HUES64 (cell line): ENCODE measurements at regions not wholly inside any gene's neighbourhood (a gene's known extent, or its start where the extent isn't known, plus 50 kb on each side); places are given as distances from the start of the nearest gene placed in this dataset.

Experiments used
- H3K27ac ChIP-seq: 2 replicates; pipeline ENCODE4 v1.7.0; 2013; ENCODE audit warnings: low read depth, low read length, inconsistent platforms
- H3K27me3 ChIP-seq: 2 replicates; pipeline ENCODE4 v1.6.1; 2013; ENCODE audit warnings: mild to moderate bottlenecking, low read length; ENCODE audit not compliant: insufficient read depth
- H3K36me3 ChIP-seq: 2 replicates; pipeline ENCODE4 v1.6.1; 2013; ENCODE audit warnings: mild to moderate bottlenecking, low read length; ENCODE audit not compliant: insufficient read depth
- H3K4me1 ChIP-seq: 2 replicates; pipeline ENCODE4 v1.6.1; 2013; ENCODE audit warnings: mild to moderate bottlenecking, low read length, moderate library complexity; ENCODE audit not compliant: insufficient read depth
- H3K4me3 ChIP-seq: 2 replicates; pipeline ENCODE4 v1.5.1; 2013; ENCODE audit warnings: mild to moderate bottlenecking, low read length, moderate library complexity
- H3K9ac ChIP-seq: 2 replicates; pipeline ENCODE4 v1.6.1; 2013; ENCODE audit warnings: mild to moderate bottlenecking, low read depth, low read length
- H3K9me3 ChIP-seq: 2 replicates; pipeline ENCODE4 v1.6.1; 2013; ENCODE audit warnings: low read depth, low read length; ENCODE audit not compliant: insufficient read depth
- WGBS: fragments of 150-250, 120-280 bp; methylation state at CpG from one replicate; pipeline ENCODE4 v1.1.7; 2013; ENCODE audit warnings: missing lambda C conversion rate; 5-methylcytosine and 5-hydroxymethylcytosine counted together

DNA sequence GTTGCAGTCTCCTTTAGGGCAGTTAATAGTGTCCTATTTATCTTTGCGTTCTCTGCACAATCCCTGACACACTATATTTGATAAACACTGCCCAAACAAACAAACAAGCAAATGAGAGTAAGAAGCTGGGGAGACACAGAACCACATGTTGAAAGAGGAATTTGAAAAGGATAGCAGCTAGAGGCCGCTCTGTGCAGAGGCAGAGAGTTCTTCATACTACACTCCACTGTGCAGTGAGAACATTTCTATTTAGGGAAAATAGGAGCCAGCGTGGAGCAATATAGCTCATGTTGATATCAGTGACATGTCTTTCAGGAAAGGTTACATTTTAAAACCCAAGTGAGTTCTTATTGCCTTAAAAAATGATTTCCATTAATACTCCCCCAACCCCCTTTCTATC, 140.3 kb upstream of the SEL1L start:
- Histone ChIP-seq H3K4me1 (no peaks in the 10 kb centered on the region), H3K9ac (no peak overlapping the region), H3K9me3 (0 out of 2 replicates have a peak, but pooled peaks cover 4% of the 10 kb centered on the region), H3K27ac (no peak overlapping the region), H3K4me3 (no peak overlapping the region), H3K27me3 (peaks cover 48% of the 10 kb centered on the region), H3K36me3 (no peaks in the 10 kb centered on the region)
- WGBS: 63% methylated on average over 2 of the region's 3 CpGs

DNA sequence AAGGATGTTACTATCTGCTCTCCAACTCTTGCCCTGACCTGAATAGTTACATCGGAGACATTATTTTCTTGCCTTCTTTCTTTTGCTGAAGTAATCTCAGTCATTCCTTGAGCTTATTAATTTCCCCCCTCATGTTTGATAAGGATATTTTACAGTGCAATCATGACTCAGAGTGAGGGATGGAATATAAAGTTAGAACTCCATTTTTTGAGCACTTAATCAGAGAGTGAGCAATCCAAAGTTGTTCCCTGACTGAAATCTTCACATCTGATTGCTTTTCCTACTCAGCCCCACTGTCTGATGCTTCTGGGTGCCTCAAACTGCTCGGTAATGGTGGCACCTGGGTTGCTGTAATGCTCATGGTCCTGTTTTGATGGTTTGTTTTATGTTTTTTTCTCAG, 142.7 kb upstream of the SEL1L start:
- Histone ChIP-seq H3K4me3 (no peak overlapping the region), H3K27me3 (peaks cover 72% of the 10 kb centered on the region), H3K36me3 (no peaks in the 10 kb centered on the region), H3K27ac (no peak overlapping the region), H3K9me3 (no peaks in the 10 kb centered on the region), H3K4me1 (peaks cover 17% of the 10 kb centered on the region), H3K9ac (no peak overlapping the region)
- 94% methylated on average over 2 of the region's 2 CpGs for WGBS

DNA sequence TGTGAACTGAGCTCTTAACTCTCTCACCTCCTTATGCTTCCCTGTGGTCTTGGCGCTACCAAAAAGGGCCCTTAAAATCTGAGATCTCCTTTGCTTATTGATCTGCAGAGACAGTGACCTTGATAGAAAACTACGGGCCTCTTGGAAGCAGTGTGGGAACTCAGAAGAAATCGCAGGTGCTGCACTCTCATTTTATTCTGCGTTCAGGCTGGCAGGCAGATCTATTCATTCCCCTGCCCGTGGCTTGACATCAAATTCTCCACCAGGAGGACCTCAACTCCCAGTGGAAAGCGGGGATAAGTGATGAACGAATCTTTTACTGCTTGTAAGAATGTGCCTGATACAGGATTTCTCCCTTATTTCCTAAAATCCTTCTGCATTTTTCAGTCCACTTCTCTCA, 143.2 kb upstream of the SEL1L start:
- H3K4me3 ChIP-seq: no peak overlapping the region
- H3K27me3 ChIP-seq: peaks cover 77% of the 10 kb centered on the region
- H3K36me3 ChIP-seq: no peaks in the 10 kb centered on the region
- H3K9me3 ChIP-seq: no peaks in the 10 kb centered on the region
- 93% methylated on average over 7 of the region's 7 CpGs for WGBS
- H3K27ac ChIP-seq: no peak overlapping the region
- peaks cover 22% of the 10 kb centered on the region for H3K4me1 ChIP-seq
- H3K9ac ChIP-seq: no peak overlapping the region

DNA sequence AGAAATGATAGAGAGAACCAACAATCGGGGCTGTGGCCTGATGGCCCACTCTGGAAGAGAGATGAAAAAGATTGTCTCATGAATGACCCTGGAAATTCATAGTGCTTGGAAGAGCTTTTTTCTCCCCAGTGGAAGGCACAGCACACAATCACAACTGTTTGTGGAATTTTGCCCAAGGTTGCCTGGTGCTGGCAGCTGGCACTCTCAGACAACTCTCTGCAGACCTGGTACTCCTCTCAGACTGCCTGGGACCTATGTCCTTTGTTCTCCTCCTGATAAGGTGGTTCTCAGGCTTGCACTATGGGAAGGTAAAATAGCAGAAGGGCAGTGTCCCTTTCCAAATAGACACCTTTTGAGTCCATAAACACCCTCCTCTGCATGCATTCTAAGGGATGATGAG, 144.1 kb upstream of the SEL1L start:
- Histone ChIP-seq H3K27ac (no peak overlapping the region), H3K9me3 (no peaks in the 10 kb centered on the region), H3K27me3 (peaks cover 84% of the 10 kb centered on the region), H3K9ac (no peak overlapping the region), H3K36me3 (no peaks in the 10 kb centered on the region), H3K4me3 (no peak overlapping the region), H3K4me1 (peaks cover 30% of the 10 kb centered on the region)
- WGBS: 100% methylated on average over 1 of the region's 1 CpG

DNA sequence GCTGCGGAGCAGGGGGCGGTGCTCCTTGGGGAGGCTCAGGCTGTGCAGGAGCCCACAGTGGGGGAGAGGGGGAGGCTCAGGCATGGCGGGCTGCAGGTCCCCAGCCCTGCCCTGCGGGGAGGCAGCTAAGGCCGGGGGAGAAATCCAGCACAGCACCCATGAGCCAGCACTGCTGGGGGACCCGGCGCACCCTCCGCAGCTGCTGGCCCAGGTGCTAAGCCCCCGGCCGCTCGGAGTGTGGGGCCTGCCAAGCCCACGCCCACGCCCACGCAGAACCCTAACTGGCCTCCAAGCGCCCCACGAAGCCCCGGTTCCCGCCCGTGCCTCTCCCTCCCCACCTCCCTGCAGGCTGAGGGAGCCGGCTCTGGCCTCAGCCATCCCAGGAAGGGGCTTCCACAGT, 145.6 kb upstream of the SEL1L start:
- H3K4me1 ChIP-seq: peaks cover 33% of the 10 kb centered on the region
- 97% methylated on average over 20 of the region's 20 CpGs for WGBS
- no peak overlapping the region for H3K9ac ChIP-seq
- H3K27me3 ChIP-seq: peaks cover 94% of the 10 kb centered on the region
- H3K36me3 ChIP-seq: no peaks in the 10 kb centered on the region
- no peaks in the 10 kb centered on the region for H3K9me3 ChIP-seq
- no peak overlapping the region for H3K4me3 ChIP-seq
- no peak overlapping the region for H3K27ac ChIP-seq

DNA sequence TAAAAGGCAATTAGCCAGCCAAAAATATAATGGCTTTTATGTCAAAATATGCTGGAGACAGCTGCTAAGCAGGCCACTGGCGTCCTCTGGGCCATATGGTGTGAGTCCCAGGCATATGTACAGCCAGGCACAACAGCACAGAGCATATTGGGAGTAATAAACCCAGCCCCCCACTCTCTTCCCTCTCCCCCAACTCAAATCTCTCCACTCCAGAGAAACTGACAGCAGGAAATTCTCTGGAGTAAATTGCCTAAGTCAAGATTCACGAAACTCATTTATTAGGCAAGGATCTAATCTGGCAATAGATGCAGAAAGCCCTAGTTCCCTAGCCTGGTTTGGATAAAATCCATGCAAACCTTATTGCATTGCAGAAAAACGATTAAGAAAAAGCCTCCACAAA, 147.9 kb upstream of the SEL1L start:
- no peaks in the 10 kb centered on the region for H3K9me3 ChIP-seq
- 71% methylated on average over 3 of the region's 3 CpGs for WGBS
- H3K9ac ChIP-seq: no peak overlapping the region
- no peaks in the 10 kb centered on the region for H3K36me3 ChIP-seq
- H3K27me3 ChIP-seq: peaks cover 88% of the 10 kb centered on the region
- H3K4me3 ChIP-seq: no peak overlapping the region
- no peak overlapping the region for H3K27ac ChIP-seq
- peaks cover 33% of the 10 kb centered on the region for H3K4me1 ChIP-seq

DNA sequence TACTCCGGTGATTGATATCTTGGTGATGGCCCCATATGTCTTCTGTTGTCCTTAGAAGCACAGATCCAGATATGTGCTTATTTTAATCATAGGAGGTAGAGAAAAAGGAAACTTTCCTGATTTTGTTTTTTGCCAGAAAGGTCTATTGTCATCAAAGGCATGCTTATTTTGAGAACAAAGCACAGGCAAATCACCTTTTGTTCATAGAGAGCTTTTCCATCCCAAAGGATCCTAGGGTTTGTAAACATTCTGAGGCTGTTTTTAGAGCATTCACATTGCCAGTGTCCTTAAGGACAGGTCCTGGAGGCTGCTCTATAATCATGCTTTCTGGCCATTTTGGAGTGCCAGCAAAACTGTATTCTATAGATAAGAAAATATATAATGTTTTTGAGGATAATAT, 148.5 kb upstream of the SEL1L start:
- WGBS: 57% methylated on average over 1 of the region's 1 CpG
- Histone ChIP-seq H3K9me3 (no peaks in the 10 kb centered on the region), H3K36me3 (no peaks in the 10 kb centered on the region), H3K9ac (no peak overlapping the region), H3K4me3 (no peak overlapping the region), H3K4me1 (peaks cover 33% of the 10 kb centered on the region), H3K27ac (no peak overlapping the region), H3K27me3 (peaks cover 87% of the 10 kb centered on the region)

DNA sequence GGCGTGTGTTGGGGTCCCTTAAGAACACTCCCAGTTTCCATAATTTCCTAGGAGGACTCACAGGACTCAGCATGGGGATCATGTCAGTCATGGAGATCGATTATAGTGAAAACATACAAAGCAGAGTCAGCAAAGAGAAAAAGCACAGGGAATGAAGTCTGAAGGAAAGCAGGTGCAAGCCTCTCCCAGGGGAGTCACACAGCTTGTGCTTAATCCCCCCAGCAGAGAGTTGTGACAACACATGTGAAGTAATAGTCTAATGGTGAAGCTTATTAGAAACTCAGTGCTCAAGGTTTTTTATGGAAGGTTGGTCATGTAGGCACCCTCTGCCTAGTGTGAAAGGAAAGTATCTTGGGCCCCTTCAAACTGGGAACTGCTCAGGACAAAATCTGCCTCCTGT, 149.0 kb upstream of the SEL1L start:
- 75% methylated on average over 2 of the region's 2 CpGs for WGBS
- peaks cover 82% of the 10 kb centered on the region for H3K27me3 ChIP-seq
- no peak overlapping the region for H3K27ac ChIP-seq
- H3K9ac ChIP-seq: no peak overlapping the region
- no peak overlapping the region for H3K4me3 ChIP-seq
- H3K36me3 ChIP-seq: no peaks in the 10 kb centered on the region
- H3K4me1 ChIP-seq: peaks cover 33% of the 10 kb centered on the region
- no peaks in the 10 kb centered on the region for H3K9me3 ChIP-seq

DNA sequence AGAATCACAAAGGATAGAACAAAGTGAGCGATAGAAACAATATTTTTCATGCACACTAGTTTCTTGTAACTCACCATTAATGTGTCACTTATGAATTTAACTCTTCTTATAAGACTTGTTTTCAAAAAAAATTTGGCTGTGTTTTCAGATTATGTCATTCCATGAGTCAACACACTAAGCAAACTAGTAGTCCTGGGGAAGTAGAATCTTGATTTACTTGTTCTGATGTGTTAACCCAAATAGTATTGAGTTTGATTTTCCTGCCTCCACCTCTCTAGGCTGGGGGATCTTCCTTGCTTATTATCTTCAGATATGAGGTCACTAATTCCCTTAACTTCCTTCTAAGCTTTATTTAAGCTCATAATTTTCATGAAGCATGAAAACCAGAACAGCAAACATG, 151.0 kb upstream of the SEL1L start:
- WGBS: 100% methylated on average over 1 of the region's 1 CpG

DNA sequence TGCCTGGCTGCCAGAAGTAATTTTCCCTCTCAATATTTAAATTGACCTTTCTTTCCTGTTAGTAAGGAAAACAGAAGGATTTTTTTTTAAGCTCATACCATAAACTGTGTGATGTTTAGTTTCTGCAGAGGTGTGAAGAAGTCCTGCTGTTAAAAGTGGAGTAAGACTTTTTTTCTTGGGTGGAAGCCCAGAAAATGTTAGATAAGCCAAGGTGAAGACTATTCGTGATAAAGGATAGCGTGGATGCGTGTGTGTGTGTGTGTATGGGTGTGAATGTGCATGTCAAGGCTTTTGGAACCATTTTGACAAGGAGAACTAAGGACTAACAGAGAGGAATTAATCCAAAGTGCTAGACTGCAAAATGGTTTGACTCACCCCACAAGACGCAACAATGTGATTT, 152.9 kb upstream of the SEL1L start:
- no peak overlapping the region for H3K4me3 ChIP-seq
- no peak overlapping the region for H3K9ac ChIP-seq
- H3K36me3 ChIP-seq: no peaks in the 10 kb centered on the region
- WGBS: 76% methylated on average over 4 of the region's 4 CpGs
- no peaks in the 10 kb centered on the region for H3K9me3 ChIP-seq
- H3K27ac ChIP-seq: no peak overlapping the region
- H3K27me3 ChIP-seq: peaks cover 44% of the 10 kb centered on the region
- peaks cover 14% of the 10 kb centered on the region for H3K4me1 ChIP-seq

More for the DNA sequence above, 151.0 kb upstream of the SEL1L start:
- Histone ChIP-seq H3K36me3 (no peaks in the 10 kb centered on the region), H3K27me3 (peaks cover 62% of the 10 kb centered on the region), H3K27ac (no peak overlapping the region), H3K9me3 (no peaks in the 10 kb centered on the region), H3K9ac (no peak overlapping the region), H3K4me1 (peaks cover 32% of the 10 kb centered on the region), H3K4me3 (no peak overlapping the region)

DNA sequence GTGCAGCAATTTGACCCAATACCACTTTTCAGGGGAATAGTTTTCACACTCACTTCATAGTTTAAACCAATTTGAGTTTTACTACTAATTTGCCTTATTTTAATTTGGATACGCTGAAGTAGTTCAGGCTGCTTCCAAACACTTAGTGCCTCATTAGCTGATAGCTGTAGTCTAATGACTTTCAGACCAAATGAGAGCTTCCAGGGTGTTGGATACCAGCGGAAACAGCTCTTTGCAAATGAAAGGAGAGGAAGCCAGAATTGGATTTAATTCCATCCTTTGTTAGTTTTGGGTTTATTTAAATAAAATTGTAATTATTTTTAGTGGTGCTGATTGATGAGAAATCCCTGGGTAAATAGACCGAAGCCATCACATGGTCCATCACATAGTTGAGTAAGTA, 158.3 kb upstream of the SEL1L start:
- peaks cover 1% of the 10 kb centered on the region; the same call in 1 of the 2 replicates for H3K27me3 ChIP-seq
- H3K36me3 ChIP-seq: no peaks in the 10 kb centered on the region
- no peaks in the 10 kb centered on the region for H3K9me3 ChIP-seq
- H3K4me3 ChIP-seq: no peak overlapping the region
- 84% methylated on average over 3 of the region's 3 CpGs for WGBS
- no peaks in the 10 kb centered on the region for H3K4me1 ChIP-seq
- no peak overlapping the region for H3K9ac ChIP-seq
- no peak overlapping the region for H3K27ac ChIP-seq

DNA sequence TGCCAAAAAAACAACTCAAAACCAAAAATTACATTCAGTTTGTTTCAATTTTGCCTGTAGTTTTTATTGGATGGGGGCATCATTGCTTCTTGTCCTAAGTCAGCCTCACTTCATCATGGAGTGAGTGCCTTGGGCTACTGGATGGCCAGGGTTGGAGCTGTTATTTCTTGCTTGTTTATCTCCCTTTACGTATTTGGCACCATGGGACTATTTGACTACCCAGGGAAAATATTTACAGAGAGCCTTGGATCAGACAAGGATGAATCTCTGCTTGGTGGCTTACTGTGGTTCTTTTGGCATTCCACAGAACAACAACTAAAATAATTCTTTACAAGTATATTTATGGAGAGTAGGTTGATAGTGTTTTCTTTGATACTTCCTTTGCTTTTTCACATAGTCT, 160.8 kb upstream of the SEL1L start:
- Histone ChIP-seq H3K9ac (no peak overlapping the region), H3K4me3 (no peak overlapping the region), H3K27me3 (no peaks in the 10 kb centered on the region), H3K9me3 (no peaks in the 10 kb centered on the region), H3K27ac (no peak overlapping the region), H3K4me1 (no peaks in the 10 kb centered on the region), H3K36me3 (no peaks in the 10 kb centered on the region)
- WGBS: 78% methylated on average over 1 of the region's 1 CpG
